ENCODE measurements at regions not wholly inside any gene's neighbourhood (a gene's known extent, or its start where the extent isn't known, plus 50 kb on each side); places are given as distances from the start of the nearest gene placed in this dataset.

DNA sequence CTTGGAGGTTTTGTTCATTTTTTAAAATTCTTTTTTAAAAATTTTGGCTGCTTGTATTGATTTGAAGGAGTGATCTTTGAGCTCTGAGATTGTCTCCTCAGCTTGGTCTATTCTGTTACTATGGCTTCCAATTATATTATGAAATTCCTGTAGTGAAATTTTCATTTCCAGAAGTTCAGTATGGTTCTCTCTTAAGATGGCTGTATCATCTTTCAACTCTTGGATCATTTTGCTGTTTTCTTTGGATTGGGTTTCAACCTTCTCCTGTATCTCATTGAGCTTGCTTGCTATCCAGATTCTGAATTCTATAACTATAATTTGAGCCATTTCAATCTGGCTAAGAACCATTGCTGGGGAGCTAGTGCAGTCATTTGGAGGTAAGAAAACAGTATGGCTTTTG, 270.8 kb upstream of the NT5C1B start:
- H3K4me3 ChIP-seq = no peak overlapping the region
- DNase-seq = no peak
- H3K36me3 ChIP-seq = no peaks in the 10 kb centered on the region
- in situ Hi-C loops (cut with MboI; ENCODE audit: low pct_ligation_motif_present in 1 of 4, low pct_unique_long_range_greater_than_20kb in 1 of 4, low sequenced_read_pairs in 3 of 4) (no loop called here), intact Hi-C loops (cut with DNase I; ENCODE audit: low total_unique reads) (no loop called here)
- no peaks in the 10 kb centered on the region for H3K9me3 ChIP-seq
- H3K4me1 ChIP-seq = no peaks in the 10 kb centered on the region
- no peak for TF ChIP-seq POLR2AphosphoS5 (IDR thresholded peaks at IDR 0.05)
- no peak for TF ChIP-seq POLR2A (IDR thresholded peaks at IDR 0.05)
- TF ChIP-seq EP300 (IDR thresholded peaks at IDR 0.05; ENCODE audit: low read depth) = no peak
- TF ChIP-seq, protein P1, sequence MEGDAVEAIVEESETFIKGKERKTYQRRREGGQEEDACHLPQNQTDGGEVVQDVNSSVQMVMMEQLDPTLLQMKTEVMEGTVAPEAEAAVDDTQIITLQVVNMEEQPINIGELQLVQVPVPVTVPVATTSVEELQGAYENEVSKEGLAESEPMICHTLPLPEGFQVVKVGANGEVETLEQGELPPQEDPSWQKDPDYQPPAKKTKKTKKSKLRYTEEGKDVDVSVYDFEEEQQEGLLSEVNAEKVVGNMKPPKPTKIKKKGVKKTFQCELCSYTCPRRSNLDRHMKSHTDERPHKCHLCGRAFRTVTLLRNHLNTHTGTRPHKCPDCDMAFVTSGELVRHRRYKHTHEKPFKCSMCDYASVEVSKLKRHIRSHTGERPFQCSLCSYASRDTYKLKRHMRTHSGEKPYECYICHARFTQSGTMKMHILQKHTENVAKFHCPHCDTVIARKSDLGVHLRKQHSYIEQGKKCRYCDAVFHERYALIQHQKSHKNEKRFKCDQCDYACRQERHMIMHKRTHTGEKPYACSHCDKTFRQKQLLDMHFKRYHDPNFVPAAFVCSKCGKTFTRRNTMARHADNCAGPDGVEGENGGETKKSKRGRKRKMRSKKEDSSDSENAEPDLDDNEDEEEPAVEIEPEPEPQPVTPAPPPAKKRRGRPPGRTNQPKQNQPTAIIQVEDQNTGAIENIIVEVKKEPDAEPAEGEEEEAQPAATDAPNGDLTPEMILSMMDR (IDR thresholded peaks at IDR 0.05) = no peak
- H3K27ac ChIP-seq = no peak overlapping the region
- H3K27me3 ChIP-seq = no peaks in the 10 kb centered on the region

DNA sequence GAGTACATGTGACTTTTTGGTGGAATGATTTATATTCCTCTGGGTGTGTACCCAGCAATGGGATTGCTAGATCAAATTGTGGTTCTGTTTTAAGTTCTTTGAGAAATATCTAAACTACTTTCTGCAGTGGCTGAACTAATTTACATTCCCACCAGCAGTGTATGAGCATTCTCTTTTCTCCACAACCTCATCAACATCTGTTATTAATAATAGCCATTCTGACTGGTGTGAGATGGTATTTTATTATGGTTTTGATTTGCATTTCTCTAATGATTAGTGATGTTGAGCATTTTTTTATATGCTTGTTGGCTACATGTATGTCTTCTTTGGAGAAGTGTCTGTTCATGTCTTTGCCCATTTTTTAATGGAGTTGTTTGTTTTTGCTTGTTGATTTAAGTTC, 267.4 kb upstream of the NT5C1B start:
- no peak overlapping the region for H3K27ac ChIP-seq
- intact Hi-C loops (cut with DNase I; ENCODE audit: low total_unique reads) (no loop called here), in situ Hi-C loops (cut with MboI; ENCODE audit: low pct_ligation_motif_present in 1 of 4, low pct_unique_long_range_greater_than_20kb in 1 of 4, low sequenced_read_pairs in 3 of 4) (no loop called here)
- H3K9me3 ChIP-seq = no peaks in the 10 kb centered on the region
- H3K36me3 ChIP-seq = no peaks in the 10 kb centered on the region
- H3K4me3 ChIP-seq = no peak overlapping the region
- DNase-seq = no peak
- no peaks in the 10 kb centered on the region for H3K4me1 ChIP-seq
- TF ChIP-seq POLR2A (IDR thresholded peaks at IDR 0.05) (no peak), EP300 (IDR thresholded peaks at IDR 0.05; ENCODE audit: low read depth) (no peak), POLR2AphosphoS5 (IDR thresholded peaks at IDR 0.05) (no peak)
- TF ChIP-seq, protein P1 (IDR thresholded peaks at IDR 0.05) = no peak
- no peaks in the 10 kb centered on the region for H3K27me3 ChIP-seq

DNA sequence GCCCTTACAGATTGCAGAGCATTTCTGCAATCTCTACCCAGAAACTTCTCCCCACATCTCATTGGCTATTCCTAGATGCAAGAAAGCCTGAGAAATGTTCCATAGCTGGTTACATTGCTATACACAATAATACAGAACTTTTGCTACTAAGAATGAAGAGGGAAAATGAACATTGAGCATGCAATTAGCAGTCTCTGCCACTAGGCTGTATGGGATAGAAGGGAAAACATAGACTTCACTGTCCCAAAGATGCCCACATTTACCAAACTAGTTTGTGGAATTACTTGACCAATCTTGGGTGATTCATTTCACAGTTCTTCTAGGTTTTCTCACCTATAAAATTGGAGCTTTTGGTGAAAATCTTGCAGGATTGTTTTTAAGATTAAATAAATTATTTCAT, 265.7 kb upstream of the NT5C1B start:
- in situ Hi-C loops (cut with MboI; ENCODE audit: low pct_ligation_motif_present in 1 of 4, low pct_unique_long_range_greater_than_20kb in 1 of 4, low sequenced_read_pairs in 3 of 4) = no loop called here
- H3K36me3 ChIP-seq = no peaks in the 10 kb centered on the region

DNA sequence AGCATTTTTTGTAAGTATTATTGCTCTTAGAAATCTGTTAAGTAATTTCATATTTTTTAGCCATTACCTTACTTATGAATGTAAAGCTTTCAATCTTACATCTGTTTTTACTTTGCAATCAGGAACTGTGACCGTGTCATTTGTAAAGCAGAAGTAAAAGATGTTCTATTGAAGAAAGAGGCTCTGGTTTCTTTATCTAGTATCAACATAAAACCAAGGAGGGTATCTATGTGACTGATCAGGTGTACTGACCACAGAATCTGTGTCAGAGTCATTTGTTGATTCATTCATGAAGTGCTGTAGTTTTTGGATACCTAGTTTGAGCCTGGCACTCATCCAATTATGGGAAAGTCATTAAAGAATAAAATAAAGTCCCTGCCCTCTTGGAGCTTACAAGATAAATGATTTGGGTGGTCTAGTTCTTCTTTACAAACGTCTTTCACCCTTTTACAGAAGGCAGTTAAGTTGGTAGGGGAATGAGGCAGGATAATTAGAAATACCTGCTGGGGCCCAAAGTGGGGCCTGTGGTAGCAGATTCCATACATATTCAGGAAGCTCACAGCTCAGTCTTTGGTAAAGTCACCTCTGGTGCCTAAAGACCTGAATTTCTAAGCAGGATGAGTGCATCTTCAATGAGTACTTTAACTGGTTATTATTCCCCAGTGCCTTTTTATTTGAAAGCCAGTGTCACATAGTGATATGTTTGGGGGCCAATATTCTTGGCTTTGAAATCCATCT, 260.6 kb upstream of the NT5C1B start:
- H3K27ac ChIP-seq = no peak overlapping the region
- no peaks in the 10 kb centered on the region for H3K4me1 ChIP-seq
- no peak overlapping the region for H3K4me3 ChIP-seq
- DNase-seq = no peak
- no peaks in the 10 kb centered on the region for H3K36me3 ChIP-seq
- TF ChIP-seq EP300 (IDR thresholded peaks at IDR 0.05; ENCODE audit: low read depth) = no peak
- in situ Hi-C loops (cut with MboI; ENCODE audit: low pct_ligation_motif_present in 1 of 4, low pct_unique_long_range_greater_than_20kb in 1 of 4, low sequenced_read_pairs in 3 of 4) (no loop called here), intact Hi-C loops (cut with DNase I; ENCODE audit: low total_unique reads) (no loop called here)
- 56 to 65% methylated on average over 2 of the region's 2 CpGs for WGBS, 2 donors (ENCODE audit: low coverage in 1 of 2)
- H3K27me3 ChIP-seq = no peaks in the 10 kb centered on the region
- H3K9me3 ChIP-seq = no peaks in the 10 kb centered on the region

More for the DNA sequence above, 265.7 kb upstream of the NT5C1B start:
- TF ChIP-seq, protein P1 (IDR thresholded peaks at IDR 0.05) = peak in 4 of 5 experiments; percentile 6 to 36 (median 12)
- TF ChIP-seq POLR2AphosphoS5 (IDR thresholded peaks at IDR 0.05) = no peak
- Histone ChIP-seq H3K27me3 (no peaks in the 10 kb centered on the region), H3K27ac (no peak overlapping the region), H3K9me3 (no peaks in the 10 kb centered on the region), H3K4me3 (no peak overlapping the region), H3K4me1 (no peaks in the 10 kb centered on the region)
- intact Hi-C loops (cut with DNase I; ENCODE audit: low total_unique reads) = no loop called here
- DNase-seq = no peak

DNA sequence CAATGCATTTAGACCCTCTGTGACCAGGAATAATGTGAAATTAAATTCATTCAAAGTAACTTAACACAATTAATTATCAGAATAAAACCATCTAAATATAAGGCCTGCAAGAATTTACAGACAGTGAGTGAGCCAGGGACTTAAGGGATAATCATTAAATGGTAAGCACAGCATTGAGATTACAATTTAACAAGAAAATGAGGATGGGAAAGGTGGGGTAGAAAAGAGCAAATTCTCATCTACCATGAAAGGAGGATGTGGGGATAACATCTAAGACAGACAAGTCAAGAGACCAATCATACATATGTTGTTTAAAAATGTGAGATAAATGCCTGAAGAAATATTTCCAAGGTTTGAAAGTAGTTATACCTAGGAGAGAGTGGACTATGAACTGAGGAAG, 259.3 kb upstream of the NT5C1B start:
- Histone ChIP-seq H3K27ac (no peak overlapping the region), H3K9me3 (no peaks in the 10 kb centered on the region), H3K36me3 (no peaks in the 10 kb centered on the region), H3K4me1 (no peaks in the 10 kb centered on the region), H3K27me3 (no peaks in the 10 kb centered on the region), H3K4me3 (no peak overlapping the region)
- intact Hi-C loops (cut with DNase I; ENCODE audit: low total_unique reads) (no loop called here), in situ Hi-C loops (cut with MboI; ENCODE audit: low pct_ligation_motif_present in 1 of 4, low pct_unique_long_range_greater_than_20kb in 1 of 4, low sequenced_read_pairs in 3 of 4) (no loop called here)
- TF ChIP-seq POLR2A (IDR thresholded peaks at IDR 0.05) (no peak), POLR2AphosphoS5 (IDR thresholded peaks at IDR 0.05) (no peak), EP300 (IDR thresholded peaks at IDR 0.05; ENCODE audit: low read depth) (no peak)
- TF ChIP-seq, protein P1 (IDR thresholded peaks at IDR 0.05) = no peak
- DNase-seq = no peak
